Liver (tissue), 8 donors: ENCODE measurements at regions not wholly inside any gene's neighbourhood (a gene's known extent, or its start where the extent isn't known, plus 50 kb on each side); places are given as distances from the start of the nearest gene placed in this dataset.

Experiments
- DNase-seq: peaks from one replicate; pipeline ENCODE4 v3.0.0-alpha.2; 2017; ENCODE audit warnings: low spot score
- H3K27ac ChIP-seq, 2 donors: one replicate each; pipeline ENCODE4 v1.7.0; 2013; ENCODE audit warnings: inconsistent platforms in 2 of 2, low read length in 2 of 2, control low read depth in 1 of 2, low read depth in 1 of 2, mild to moderate bottlenecking in 1 of 2
- H3K27me3 ChIP-seq, 4 donors: one replicate each; pipeline versions ENCODE4 v1.6.1 to v1.7.0; 2013; ENCODE audit warnings: low read length in 3 of 4, inconsistent platforms in 1 of 4, mild to moderate bottlenecking in 1 of 4, moderate library complexity in 1 of 4; ENCODE audit not compliant: control insufficient read depth in 4 of 4, insufficient read depth in 4 of 4
- H3K36me3 ChIP-seq, 4 donors: one replicate each; pipeline versions ENCODE4 v1.6.1 to v1.7.0; 2013; ENCODE audit warnings: low read length in 3 of 4, mild to moderate bottlenecking in 3 of 4, low read depth in 1 of 4, moderate library complexity in 1 of 4; ENCODE audit not compliant: control insufficient read depth in 4 of 4, insufficient read depth in 3 of 4
- H3K4me1 ChIP-seq, 4 donors: one replicate each; pipeline versions ENCODE4 v1.6.1 to v1.7.0; 2013; ENCODE audit warnings: low read length in 3 of 4, mild to moderate bottlenecking in 3 of 4, moderate library complexity in 1 of 4; ENCODE audit not compliant: control insufficient read depth in 4 of 4, insufficient read depth in 4 of 4
- H3K4me3 ChIP-seq, 3 donors: one replicate each; pipeline versions ENCODE4 v1.6.1 to v1.7.0; 2013; ENCODE audit warnings: low read length in 3 of 3, control low read depth in 1 of 3, low read depth in 1 of 3, mild to moderate bottlenecking in 1 of 3
- H3K9ac ChIP-seq, 2 donors: one replicate each; pipeline ENCODE4 v1.7.0; 2013; ENCODE audit warnings: low read length in 2 of 2, mild to moderate bottlenecking in 2 of 2, moderate library complexity in 2 of 2, control low read depth in 1 of 2, low read depth in 1 of 2
- H3K9me3 ChIP-seq, 4 donors: one replicate each; pipeline versions ENCODE4 v1.6.1 to v1.7.0; 2013; ENCODE audit warnings: low read length in 3 of 4; ENCODE audit not compliant: control insufficient read depth in 4 of 4
- CTCF ChIP-seq: fragments of 150-350 bp; IDR thresholded peaks from 2 replicates; pipeline ENCODE4 v1.5.1; 2017; ENCODE audit warnings: improper control_type of control experiment, low read depth, low read length; ENCODE audit not compliant: missing input control
- EGR1 ChIP-seq, 2 donors: IDR thresholded peaks; 2 replicates each; pipeline ENCODE4 v1.6.1; 2016 to 2018; ENCODE audit warnings: antibody characterized with exemption in 2 of 2, low read depth in 2 of 2
- FOXA1 ChIP-seq: IDR thresholded peaks from 2 replicates; pipeline ENCODE4 v1.6.1; 2016; ENCODE audit warnings: antibody characterized with exemption
- FOXA2 ChIP-seq: IDR thresholded peaks from 2 replicates; pipeline ENCODE4 v1.6.1; 2016; ENCODE audit warnings: antibody characterized with exemption
- GABPA ChIP-seq, 2 donors: IDR thresholded peaks in 1 of 2; conservative IDR thresholded peaks in 1 of 2; 2 replicates each; pipeline ENCODE4 v1.6.1; 2016; ENCODE audit warnings: antibody characterized with exemption in 2 of 2, mild to moderate bottlenecking in 1 of 2, moderate library complexity in 1 of 2
- HNF4A ChIP-seq, 2 donors: conservative IDR thresholded peaks; 2 replicates each; pipeline ENCODE4 v1.6.1; 2016; ENCODE audit warnings: antibody characterized with exemption in 2 of 2, mild to moderate bottlenecking in 2 of 2
- HNF4G ChIP-seq: IDR thresholded peaks from 2 replicates; pipeline ENCODE4 v1.6.1; 2016; ENCODE audit warnings: antibody characterized with exemption
- JUND ChIP-seq, 2 donors: IDR thresholded peaks; 2 replicates each; pipeline ENCODE4 v1.6.1; 2016; ENCODE audit warnings: antibody characterized with exemption in 2 of 2
- NR2F2 ChIP-seq: IDR thresholded peaks from 2 replicates; pipeline ENCODE4 v1.6.1; 2016; ENCODE audit warnings: antibody characterized with exemption
- RAD21 ChIP-seq, 2 donors: IDR thresholded peaks; 2 replicates each; pipeline ENCODE4 v1.6.1; 2016; ENCODE audit warnings: antibody characterized with exemption in 2 of 2, mild to moderate bottlenecking in 2 of 2
- RXRA ChIP-seq, 2 donors: IDR thresholded peaks; 2 replicates each; pipeline ENCODE4 v1.6.1; 2017 to 2018; ENCODE audit warnings: antibody characterized with exemption in 2 of 2, mild to moderate bottlenecking in 1 of 2
- SP1 ChIP-seq: IDR thresholded peaks from 2 replicates; pipeline ENCODE4 v1.6.1; 2018; ENCODE audit warnings: antibody characterized with exemption, mild to moderate bottlenecking
- TAF1 ChIP-seq: conservative IDR thresholded peaks from 2 replicates; pipeline ENCODE4 v1.6.1; 2016; ENCODE audit warnings: antibody characterized with exemption, mild to moderate bottlenecking
- YY1 ChIP-seq: IDR thresholded peaks from 2 replicates; pipeline ENCODE4 v1.6.1; 2016; ENCODE audit warnings: antibody characterized with exemption, mild to moderate bottlenecking
- ZBTB33 ChIP-seq: IDR thresholded peaks from 2 replicates; pipeline ENCODE4 v1.6.1; 2016; ENCODE audit warnings: antibody characterized with exemption
- WGBS: extraction: QIAGEN DNeasy Blood & Tissue Kit; methylation state at CpG from one replicate; pipeline ENCODE4 v1.1.7; 2013; 5-methylcytosine and 5-hydroxymethylcytosine counted together
- TF ChIP-seq, protein P1 (sequence below): IDR thresholded peaks from 2 replicates; pipeline ENCODE4 v1.6.1; 2016; ENCODE audit warnings: antibody characterized with exemption
- TF ChIP-seq, protein P2 (sequence below): IDR thresholded peaks from 2 replicates; pipeline ENCODE4 v1.6.1; 2016; ENCODE audit warnings: antibody characterized with exemption, mild to moderate bottlenecking
- TF ChIP-seq, protein P3 (sequence below): IDR thresholded peaks from 2 replicates; pipeline ENCODE4 v1.6.1; 2016; ENCODE audit warnings: antibody characterized with exemption
- donor health status: healthy.
- donor health status: healthy.
- donor health status: healthy.
- donor health status: healthy.
- donor health status: healthy.

GRCh38 chr2:195049372-195050031 is 607.5 kb upstream of the SLC39A10 start:
- Histone ChIP-seq H3K9ac (no peak overlapping the region), H3K27ac (no peak overlapping the region), H3K36me3 (no peaks in the 10 kb centered on the region), H3K4me3 (no peak overlapping the region), H3K4me1 (no peaks in the 10 kb centered on the region), H3K27me3 (peaks cover 0 to 2% (median 0%) of the 10 kb centered on the region in 4 donors), H3K9me3 (no peaks in the 10 kb centered on the region)
- 68% methylated on average over 1 of the region's 1 CpG for WGBS
- no peak for DNase-seq
- TF ChIP-seq YY1 (no peak), NR2F2 (no peak), HNF4G (no peak), FOXA1 (no peak), RAD21 (IDR thresholded peaks at IDR 0.05) (no peak), ZBTB33 (no peak), CTCF (no peak), HNF4A (conservative IDR thresholded peaks at IDR 0.05) (no peak), RXRA (IDR thresholded peaks at IDR 0.05) (no peak), TAF1 (no peak), FOXA2 (no peak), SP1 (no peak), JUND (IDR thresholded peaks at IDR 0.05) (no peak), GABPA (IDR thresholded peaks at IDR 0.05 in 1 of 2, conservative IDR thresholded peaks at IDR 0.05 in 1 of 2) (no peak), EGR1 (IDR thresholded peaks at IDR 0.05; ENCODE audit: low read depth in 2 of 2) (no peak)
- TF ChIP-seq, protein P1, sequence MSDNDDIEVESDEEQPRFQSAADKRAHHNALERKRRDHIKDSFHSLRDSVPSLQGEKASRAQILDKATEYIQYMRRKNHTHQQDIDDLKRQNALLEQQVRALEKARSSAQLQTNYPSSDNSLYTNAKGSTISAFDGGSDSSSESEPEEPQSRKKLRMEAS: no peak
- TF ChIP-seq, protein P2, sequence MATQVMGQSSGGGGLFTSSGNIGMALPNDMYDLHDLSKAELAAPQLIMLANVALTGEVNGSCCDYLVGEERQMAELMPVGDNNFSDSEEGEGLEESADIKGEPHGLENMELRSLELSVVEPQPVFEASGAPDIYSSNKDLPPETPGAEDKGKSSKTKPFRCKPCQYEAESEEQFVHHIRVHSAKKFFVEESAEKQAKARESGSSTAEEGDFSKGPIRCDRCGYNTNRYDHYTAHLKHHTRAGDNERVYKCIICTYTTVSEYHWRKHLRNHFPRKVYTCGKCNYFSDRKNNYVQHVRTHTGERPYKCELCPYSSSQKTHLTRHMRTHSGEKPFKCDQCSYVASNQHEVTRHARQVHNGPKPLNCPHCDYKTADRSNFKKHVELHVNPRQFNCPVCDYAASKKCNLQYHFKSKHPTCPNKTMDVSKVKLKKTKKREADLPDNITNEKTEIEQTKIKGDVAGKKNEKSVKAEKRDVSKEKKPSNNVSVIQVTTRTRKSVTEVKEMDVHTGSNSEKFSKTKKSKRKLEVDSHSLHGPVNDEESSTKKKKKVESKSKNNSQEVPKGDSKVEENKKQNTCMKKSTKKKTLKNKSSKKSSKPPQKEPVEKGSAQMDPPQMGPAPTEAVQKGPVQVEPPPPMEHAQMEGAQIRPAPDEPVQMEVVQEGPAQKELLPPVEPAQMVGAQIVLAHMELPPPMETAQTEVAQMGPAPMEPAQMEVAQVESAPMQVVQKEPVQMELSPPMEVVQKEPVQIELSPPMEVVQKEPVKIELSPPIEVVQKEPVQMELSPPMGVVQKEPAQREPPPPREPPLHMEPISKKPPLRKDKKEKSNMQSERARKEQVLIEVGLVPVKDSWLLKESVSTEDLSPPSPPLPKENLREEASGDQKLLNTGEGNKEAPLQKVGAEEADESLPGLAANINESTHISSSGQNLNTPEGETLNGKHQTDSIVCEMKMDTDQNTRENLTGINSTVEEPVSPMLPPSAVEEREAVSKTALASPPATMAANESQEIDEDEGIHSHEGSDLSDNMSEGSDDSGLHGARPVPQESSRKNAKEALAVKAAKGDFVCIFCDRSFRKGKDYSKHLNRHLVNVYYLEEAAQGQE: no peak
- TF ChIP-seq, protein P3, sequence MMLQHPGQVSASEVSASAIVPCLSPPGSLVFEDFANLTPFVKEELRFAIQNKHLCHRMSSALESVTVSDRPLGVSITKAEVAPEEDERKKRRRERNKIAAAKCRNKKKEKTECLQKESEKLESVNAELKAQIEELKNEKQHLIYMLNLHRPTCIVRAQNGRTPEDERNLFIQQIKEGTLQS: no peak
